ENCODE measurements at regions not wholly inside any gene's neighbourhood (a gene's known extent, or its start where the extent isn't known, plus 50 kb on each side); places are given as distances from the start of the nearest gene placed in this dataset.

DNA sequence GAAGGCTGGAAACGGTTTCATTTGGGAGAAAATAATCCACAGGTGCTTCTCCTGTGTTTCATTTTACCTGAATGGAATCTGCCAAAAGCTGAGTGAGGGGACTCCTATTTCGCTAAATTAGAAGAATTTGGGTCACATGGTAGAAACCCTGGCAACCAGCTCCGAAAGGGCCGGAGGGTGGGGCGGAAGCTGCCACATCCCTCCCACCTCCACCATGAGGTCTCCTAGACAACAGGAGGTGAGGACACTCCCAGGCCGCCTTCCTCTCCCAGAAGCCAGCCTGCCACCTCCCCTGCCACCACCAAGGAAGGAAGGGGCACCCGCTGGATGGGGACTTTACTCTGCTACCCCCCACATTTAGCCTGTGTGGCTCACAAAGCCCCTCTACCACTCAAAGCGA is 199.9 kb upstream of the ZC3H12A start:
- TF ChIP-seq, protein P1, sequence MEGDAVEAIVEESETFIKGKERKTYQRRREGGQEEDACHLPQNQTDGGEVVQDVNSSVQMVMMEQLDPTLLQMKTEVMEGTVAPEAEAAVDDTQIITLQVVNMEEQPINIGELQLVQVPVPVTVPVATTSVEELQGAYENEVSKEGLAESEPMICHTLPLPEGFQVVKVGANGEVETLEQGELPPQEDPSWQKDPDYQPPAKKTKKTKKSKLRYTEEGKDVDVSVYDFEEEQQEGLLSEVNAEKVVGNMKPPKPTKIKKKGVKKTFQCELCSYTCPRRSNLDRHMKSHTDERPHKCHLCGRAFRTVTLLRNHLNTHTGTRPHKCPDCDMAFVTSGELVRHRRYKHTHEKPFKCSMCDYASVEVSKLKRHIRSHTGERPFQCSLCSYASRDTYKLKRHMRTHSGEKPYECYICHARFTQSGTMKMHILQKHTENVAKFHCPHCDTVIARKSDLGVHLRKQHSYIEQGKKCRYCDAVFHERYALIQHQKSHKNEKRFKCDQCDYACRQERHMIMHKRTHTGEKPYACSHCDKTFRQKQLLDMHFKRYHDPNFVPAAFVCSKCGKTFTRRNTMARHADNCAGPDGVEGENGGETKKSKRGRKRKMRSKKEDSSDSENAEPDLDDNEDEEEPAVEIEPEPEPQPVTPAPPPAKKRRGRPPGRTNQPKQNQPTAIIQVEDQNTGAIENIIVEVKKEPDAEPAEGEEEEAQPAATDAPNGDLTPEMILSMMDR (conservative IDR thresholded peaks at IDR 0.05 in 1 of 2, IDR thresholded peaks at IDR 0.05 in 1 of 2; ENCODE audit: low read depth in 1 of 2, low read length in 2 of 2), result no peak
- TF ChIP-seq EZH2 (IDR thresholded peaks at IDR 0.05; ENCODE audit: low read length, missing control alignments), result no peak
- Histone ChIP-seq H3K4me3 (replicated peaks in 1 of 4; ENCODE audit: control extremely low read depth in 1 of 4, insufficient read depth in 1 of 4, low read depth in 3 of 4, low read length in 4 of 4) (no peak overlapping the region), H3K4me1 (ENCODE audit: control insufficient read depth, extremely low read depth, insufficient read depth, low read length) (no peaks in the 10 kb centered on the region), H2AFZ (ENCODE audit: low read length) (no peak overlapping the region), H3K9ac (ENCODE audit: insufficient read depth, low read length) (no peak overlapping the region), H4K20me1 (ENCODE audit: control insufficient read depth, extremely low read depth, insufficient read depth, low read length) (no peaks in the 10 kb centered on the region), H3K27ac (ENCODE audit: insufficient read depth, low read length) (no peak overlapping the region), H3K27me3 (ENCODE audit: control insufficient read depth, insufficient read depth, low read length) (no peaks in the 10 kb centered on the region), H3K9me3 (ENCODE audit: control insufficient read depth, insufficient read depth, low read depth, low read length) (no peaks in the 10 kb centered on the region), H3K36me3 (ENCODE audit: control insufficient read depth, insufficient read depth, low read length) (no peaks in the 10 kb centered on the region), H3K79me2 (ENCODE audit: control insufficient read depth, insufficient read depth, low read length) (no peaks in the 10 kb centered on the region), H3K4me2 (ENCODE audit: extremely low read depth, insufficient read depth, low read length) (no peak overlapping the region)
- DNase-seq (ENCODE audit: low read depth in 2 of 2), result no peak

DNA sequence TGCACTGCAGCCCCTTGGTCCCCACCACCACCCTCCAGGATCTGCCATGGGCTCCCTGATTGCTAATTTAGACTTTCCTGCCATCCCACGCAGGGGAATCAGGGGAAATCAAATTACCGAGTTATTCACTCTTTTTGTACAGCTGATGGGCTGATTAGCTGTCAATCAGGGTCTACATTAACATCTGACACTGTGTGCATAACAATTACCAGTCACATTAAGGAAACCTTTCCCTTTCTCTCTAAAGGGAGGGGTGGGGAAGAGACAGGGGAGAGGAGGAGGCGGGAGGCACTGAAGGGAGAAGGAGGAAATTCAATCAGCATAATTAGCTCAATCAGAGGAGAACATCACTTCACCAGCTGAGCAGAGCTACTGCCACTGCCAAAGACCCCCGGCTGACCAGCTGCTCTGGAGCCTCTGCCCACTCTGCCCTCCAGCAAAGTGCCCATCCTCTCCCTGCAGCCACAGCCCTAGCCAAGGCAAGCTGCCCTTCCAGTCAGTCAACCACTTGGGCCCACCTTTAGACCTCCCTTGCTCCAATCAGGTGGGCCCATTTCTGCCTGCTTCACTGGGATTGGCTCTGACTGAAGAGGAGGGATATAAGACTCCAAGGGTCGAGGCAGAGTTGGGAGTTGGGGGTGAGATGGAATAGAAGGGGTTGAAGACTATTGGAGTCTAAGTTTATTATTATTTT is 199.3 kb upstream of the ZC3H12A start:
- TF ChIP-seq EZH2 (IDR thresholded peaks at IDR 0.05; ENCODE audit: low read length, missing control alignments), result no peak
- TF ChIP-seq, protein P1 (conservative IDR thresholded peaks at IDR 0.05 in 1 of 2, IDR thresholded peaks at IDR 0.05 in 1 of 2; ENCODE audit: low read depth in 1 of 2, low read length in 2 of 2), result no peak
- no peaks in the 10 kb centered on the region for H3K4me1 ChIP-seq (ENCODE audit: control insufficient read depth, extremely low read depth, insufficient read depth, low read length)
- H3K27ac ChIP-seq (ENCODE audit: insufficient read depth, low read length), result no peak overlapping the region
- no peak overlapping the region for H3K4me3 ChIP-seq (replicated peaks in 1 of 4; ENCODE audit: control extremely low read depth in 1 of 4, insufficient read depth in 1 of 4, low read depth in 3 of 4, low read length in 4 of 4)
- no peak overlapping the region for H2AFZ ChIP-seq (ENCODE audit: low read length)
- no peaks in the 10 kb centered on the region for H4K20me1 ChIP-seq (ENCODE audit: control insufficient read depth, extremely low read depth, insufficient read depth, low read length)
- no peaks in the 10 kb centered on the region for H3K36me3 ChIP-seq (ENCODE audit: control insufficient read depth, insufficient read depth, low read length)
- H3K9ac ChIP-seq (ENCODE audit: insufficient read depth, low read length), result no peak overlapping the region
- DNase-seq (ENCODE audit: low read depth in 2 of 2), result no peak
- no peaks in the 10 kb centered on the region for H3K79me2 ChIP-seq (ENCODE audit: control insufficient read depth, insufficient read depth, low read length)
- H3K4me2 ChIP-seq (ENCODE audit: extremely low read depth, insufficient read depth, low read length), result no peak overlapping the region
- H3K9me3 ChIP-seq (ENCODE audit: control insufficient read depth, insufficient read depth, low read depth, low read length), result no peaks in the 10 kb centered on the region
- H3K27me3 ChIP-seq (ENCODE audit: control insufficient read depth, insufficient read depth, low read length), result no peaks in the 10 kb centered on the region

DNA sequence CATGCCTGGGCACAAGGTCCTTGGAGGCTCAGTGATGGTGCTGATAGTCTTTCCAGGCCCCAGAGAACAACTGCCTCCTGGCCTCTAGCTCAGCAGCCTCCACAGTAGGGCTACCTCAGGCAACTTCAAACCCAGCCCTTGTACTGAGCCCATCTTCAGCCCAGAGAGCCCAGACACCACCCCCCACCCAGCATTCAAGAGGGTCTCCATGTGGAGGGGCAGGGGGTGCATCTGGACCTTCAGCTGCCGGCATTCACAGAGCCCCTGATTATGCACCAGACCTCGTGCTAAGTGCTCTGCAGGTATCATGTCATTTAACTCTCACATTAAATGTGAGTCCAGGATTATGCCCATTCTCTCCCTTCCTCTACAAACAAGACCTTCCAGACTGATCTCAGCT is 197.0 kb upstream of the ZC3H12A start:
- DNase-seq (ENCODE audit: low read depth in 2 of 2), result no peak
- TF ChIP-seq EZH2 (IDR thresholded peaks at IDR 0.05; ENCODE audit: low read length, missing control alignments), result no peak
- TF ChIP-seq, protein P1 (conservative IDR thresholded peaks at IDR 0.05 in 1 of 2, IDR thresholded peaks at IDR 0.05 in 1 of 2; ENCODE audit: low read depth in 1 of 2, low read length in 2 of 2), result no peak
- no peaks in the 10 kb centered on the region for H3K4me1 ChIP-seq (ENCODE audit: control insufficient read depth, extremely low read depth, insufficient read depth, low read length)

More for the DNA sequence above, 197.0 kb upstream of the ZC3H12A start:
- H3K27me3 ChIP-seq (ENCODE audit: control insufficient read depth, insufficient read depth, low read length), result no peaks in the 10 kb centered on the region
- H3K27ac ChIP-seq (ENCODE audit: insufficient read depth, low read length), result no peak overlapping the region
- no peak overlapping the region for H2AFZ ChIP-seq (ENCODE audit: low read length)
- no peak overlapping the region for H3K4me2 ChIP-seq (ENCODE audit: extremely low read depth, insufficient read depth, low read length)
- no peak overlapping the region for H3K9ac ChIP-seq (ENCODE audit: insufficient read depth, low read length)
- no peaks in the 10 kb centered on the region for H3K36me3 ChIP-seq (ENCODE audit: control insufficient read depth, insufficient read depth, low read length)
- H4K20me1 ChIP-seq (ENCODE audit: control insufficient read depth, extremely low read depth, insufficient read depth, low read length), result no peaks in the 10 kb centered on the region
- no peaks in the 10 kb centered on the region for H3K79me2 ChIP-seq (ENCODE audit: control insufficient read depth, insufficient read depth, low read length)
- H3K4me3 ChIP-seq (replicated peaks in 1 of 4; ENCODE audit: control extremely low read depth in 1 of 4, insufficient read depth in 1 of 4, low read depth in 3 of 4, low read length in 4 of 4), result no peak overlapping the region
- H3K9me3 ChIP-seq (ENCODE audit: control insufficient read depth, insufficient read depth, low read depth, low read length), result no peaks in the 10 kb centered on the region

All from fibroblast of lung (primary cell).